A673 (cell line): ENCODE measurements at regions not wholly inside any gene's neighbourhood (a gene's known extent, or its start where the extent isn't known, plus 50 kb on each side); places are given as distances from the start of the nearest gene placed in this dataset.

ENCODE experiments used
- EZH2 ChIP-seq: fragments of 200-600 bp; sonication (generic); IDR thresholded peaks from 2 replicates; pipeline ENCODE4 v1.6.1; 2017; ENCODE audit warnings: borderline replicate concordance, low read depth, mild to moderate bottlenecking, mixed read lengths, antibody characterized with exemption, low read length; ENCODE audit not compliant: poor library complexity, severe bottlenecking
- TF ChIP-seq, protein P1 (sequence below): fragments of 300-800, 200-600 bp; sonication (generic); conservative IDR thresholded peaks from 2 replicates; pipeline ENCODE4 v1.5.1; 2017; ENCODE audit warnings: low read depth, mild to moderate bottlenecking, antibody characterized with exemption, low read length, moderate library complexity, mixed read lengths

DNA sequence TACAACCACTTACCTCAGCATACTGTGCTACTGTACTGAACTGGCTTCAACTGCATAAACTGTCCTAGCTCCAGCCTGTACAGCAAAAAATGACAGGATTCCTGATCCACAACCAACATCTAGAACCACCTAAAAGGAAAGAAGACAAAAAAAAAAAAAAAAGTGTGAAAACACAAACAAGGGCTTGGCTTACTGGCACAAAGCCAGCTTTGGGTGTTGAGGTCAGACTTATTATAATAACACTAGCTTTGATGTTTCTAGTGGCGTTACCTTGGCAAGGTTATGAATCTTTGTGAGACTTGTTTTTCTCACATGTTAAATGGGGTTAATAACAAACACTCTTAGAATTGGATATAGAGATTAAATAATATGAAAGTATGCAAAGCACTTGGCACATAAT is 148.5 kb upstream of the PUM3 start:
- TF ChIP-seq EZH2: no peak
- TF ChIP-seq, protein P1, sequence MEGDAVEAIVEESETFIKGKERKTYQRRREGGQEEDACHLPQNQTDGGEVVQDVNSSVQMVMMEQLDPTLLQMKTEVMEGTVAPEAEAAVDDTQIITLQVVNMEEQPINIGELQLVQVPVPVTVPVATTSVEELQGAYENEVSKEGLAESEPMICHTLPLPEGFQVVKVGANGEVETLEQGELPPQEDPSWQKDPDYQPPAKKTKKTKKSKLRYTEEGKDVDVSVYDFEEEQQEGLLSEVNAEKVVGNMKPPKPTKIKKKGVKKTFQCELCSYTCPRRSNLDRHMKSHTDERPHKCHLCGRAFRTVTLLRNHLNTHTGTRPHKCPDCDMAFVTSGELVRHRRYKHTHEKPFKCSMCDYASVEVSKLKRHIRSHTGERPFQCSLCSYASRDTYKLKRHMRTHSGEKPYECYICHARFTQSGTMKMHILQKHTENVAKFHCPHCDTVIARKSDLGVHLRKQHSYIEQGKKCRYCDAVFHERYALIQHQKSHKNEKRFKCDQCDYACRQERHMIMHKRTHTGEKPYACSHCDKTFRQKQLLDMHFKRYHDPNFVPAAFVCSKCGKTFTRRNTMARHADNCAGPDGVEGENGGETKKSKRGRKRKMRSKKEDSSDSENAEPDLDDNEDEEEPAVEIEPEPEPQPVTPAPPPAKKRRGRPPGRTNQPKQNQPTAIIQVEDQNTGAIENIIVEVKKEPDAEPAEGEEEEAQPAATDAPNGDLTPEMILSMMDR: no peak
